GM23248 (cell line): ENCODE measurements at regions not wholly inside any gene's neighbourhood (a gene's known extent, or its start where the extent isn't known, plus 50 kb on each side); places are given as distances from the start of the nearest gene placed in this dataset.
A peak's percentile ranks its signal among the peaks of the same experiment; 100 is the strongest.

Experiments used
- DNase-seq: peaks from one replicate; pipeline ENCODE4 v3.0.0-alpha.2; 2015
- H2AFZ ChIP-seq: fragments of 200-600 bp; sonication (generic); 2 replicates; pipeline ENCODE4 v1.6.1; 2016; ENCODE audit warnings: antibody characterized with exemption
- H3F3A ChIP-seq: fragments of 200-600 bp; sonication (generic); 2 replicates; pipeline ENCODE4 v1.6.1; 2016; ENCODE audit warnings: mild to moderate bottlenecking, antibody characterized with exemption, mixed run types; ENCODE audit not compliant: insufficient read depth
- H3K27ac ChIP-seq: fragments of 200-600 bp; sonication (generic); 2 replicates; pipeline ENCODE4 v1.5.1; 2016; ENCODE audit warnings: mild to moderate bottlenecking
- H3K27me3 ChIP-seq: fragments of 200-600 bp; sonication (generic); replicated peaks from 2 replicates; pipeline ENCODE4 v1.6.1; 2016; ENCODE audit warnings: mild to moderate bottlenecking; ENCODE audit not compliant: insufficient read depth
- H3K36me3 ChIP-seq: fragments of 200-600 bp; sonication (generic); 2 replicates; pipeline ENCODE4 v1.6.1; 2016; ENCODE audit warnings: low read depth, mild to moderate bottlenecking
- H3K4me1 ChIP-seq: fragments of 200-600 bp; sonication (generic); 2 replicates; pipeline ENCODE4 v1.6.1; 2016; ENCODE audit warnings: mild to moderate bottlenecking; ENCODE audit not compliant: insufficient read depth
- H3K4me2 ChIP-seq: fragments of 200-600 bp; sonication (generic); one replicate; pipeline ENCODE4 v1.6.1; 2016; ENCODE audit warnings: mild to moderate bottlenecking; ENCODE audit not compliant: unreplicated experiment
- H3K4me3 ChIP-seq: fragments of 200-600 bp; sonication (generic); 2 replicates; pipeline ENCODE4 v1.5.1; 2016; ENCODE audit warnings: mild to moderate bottlenecking
- H3K79me2 ChIP-seq: fragments of 200-600 bp; sonication (generic); 2 replicates; pipeline ENCODE4 v1.6.1; 2016; ENCODE audit warnings: mild to moderate bottlenecking; ENCODE audit not compliant: insufficient read depth
- H3K9ac ChIP-seq: fragments of 200-600 bp; sonication (generic); 2 replicates; pipeline ENCODE4 v1.6.1; 2016; ENCODE audit warnings: mild to moderate bottlenecking
- H3K9me2 ChIP-seq: fragments of 200-600 bp; sonication (generic); 2 replicates; pipeline ENCODE4 v1.6.1; 2016; ENCODE audit warnings: mixed run types, mild to moderate bottlenecking, moderate library complexity; ENCODE audit not compliant: insufficient read depth
- H3K9me3 ChIP-seq: fragments of 200-600 bp; sonication (generic); one replicate; pipeline ENCODE4 v1.6.1; 2017; ENCODE audit warnings: low read depth
- H4K20me1 ChIP-seq: fragments of 200-600 bp; sonication (generic); 2 replicates; pipeline ENCODE4 v1.6.0; 2016; ENCODE audit not compliant: insufficient read depth
- EZH2 ChIP-seq: fragments of 200-600 bp; sonication (generic); IDR thresholded peaks from 2 replicates; pipeline ENCODE4 v1.6.1; 2018; ENCODE audit warnings: antibody characterized with exemption, mild to moderate bottlenecking; ENCODE audit not compliant: insufficient read depth, poor library complexity, severe bottlenecking
- EZH2phosphoT487 ChIP-seq: fragments of 200-600 bp; sonication (generic); IDR thresholded peaks from 2 replicates; pipeline ENCODE4 v1.6.1; 2018; ENCODE audit warnings: antibody characterized with exemption, moderate library complexity, mild to moderate bottlenecking, low read depth; ENCODE audit not compliant: insufficient read depth
- WGBS, 2 experiments: methylation state at CpG; one replicate each; pipeline ENCODE4 v1.1.6; 2015 to 2017; ENCODE audit warnings: low lambda C conversion rate in 2 of 2, low coverage in 1 of 2; ENCODE audit errors: missing lambda C conversion rate in 2 of 2; 5-methylcytosine and 5-hydroxymethylcytosine counted together
- in situ Hi-C: fragments of 300-500 bp; cut with MboI; formaldehyde crosslinking; loops from 2 replicates; pipeline ENCODE4 v1.15.0; 2020

DNA sequence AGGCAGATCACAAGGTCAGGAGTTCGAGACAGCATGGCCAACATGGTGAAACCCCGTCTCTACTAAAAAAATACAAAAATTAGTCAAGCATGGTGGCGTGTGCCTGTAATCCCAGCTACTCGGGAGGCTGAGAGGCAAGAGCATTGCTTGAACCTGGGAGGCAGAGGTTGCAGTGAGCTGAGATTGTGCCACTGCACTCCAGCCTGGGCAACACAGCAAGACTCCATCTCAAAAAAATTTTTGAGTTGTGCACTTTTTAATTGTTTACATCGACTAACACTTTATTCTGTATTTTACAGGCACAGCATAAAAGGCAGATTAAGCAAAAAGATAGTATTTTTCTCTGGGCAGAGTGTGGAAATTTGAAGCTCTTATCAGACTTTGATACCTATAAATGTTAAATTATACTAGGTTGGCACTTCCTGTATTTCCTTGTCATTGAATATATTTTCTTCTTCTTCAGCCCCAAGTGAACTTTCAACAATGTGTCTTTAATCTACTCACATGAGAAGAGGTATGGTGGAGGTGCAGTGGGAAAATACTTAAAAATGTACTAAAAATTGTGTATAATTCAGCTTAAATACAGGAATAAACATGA, 180.6 kb upstream of the ELL2 start:
- Histone ChIP-seq H3K9me3 (no peaks in the 10 kb centered on the region), H3K9ac (no peak overlapping the region), H3K9me2 (no peaks in the 10 kb centered on the region), H2AFZ (no peak overlapping the region), H3K4me2 (peak overlapping the region; percentile 55), H3K79me2 (no peaks in the 10 kb centered on the region), H3K36me3 (no peaks in the 10 kb centered on the region), H3K27me3 (no peaks in the 10 kb centered on the region), H3K27ac (peak overlapping the region; percentile 77), H3F3A (peaks cover 23% of the 10 kb centered on the region), H4K20me1 (no peaks in the 10 kb centered on the region), H3K4me1 (peaks cover 36% of the 10 kb centered on the region), H3K4me3 (no peak overlapping the region; the same call in 1 of the 2 replicates)
- TF ChIP-seq EZH2 (no peak), EZH2phosphoT487 (no peak)
- 76 to 80% methylated on average over 5 of the region's 5 CpGs for WGBS, 2 experiments
- in situ Hi-C loops: no loop called here
- DNase-seq: no peak

DNA sequence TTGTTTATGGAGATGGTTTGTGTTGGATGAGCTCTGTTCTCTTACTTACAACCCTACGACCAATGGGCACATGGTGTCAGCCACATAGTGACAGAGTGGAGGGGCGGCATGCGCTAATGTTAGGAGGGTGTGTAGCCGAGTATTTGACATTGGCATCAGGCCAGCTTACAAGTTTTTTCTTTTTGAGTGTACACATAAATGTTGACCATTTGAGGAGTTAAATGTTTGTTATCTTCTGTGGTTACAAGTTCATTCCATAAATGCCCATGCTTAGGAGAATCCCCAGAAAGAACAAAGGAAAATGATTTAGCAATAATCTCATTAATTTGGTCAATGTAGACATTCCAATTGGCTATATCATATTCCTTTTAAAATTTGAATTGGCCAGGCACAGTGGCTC, 180.1 kb upstream of the ELL2 start:
- H3F3A ChIP-seq: peaks cover 23% of the 10 kb centered on the region
- H3K27me3 ChIP-seq: no peaks in the 10 kb centered on the region
- no peaks in the 10 kb centered on the region for H3K9me3 ChIP-seq
- no peak for DNase-seq
- H2AFZ ChIP-seq: no peak overlapping the region
- H3K27ac ChIP-seq: 0 out of 2 replicates have a peak overlapping the region, but pooled peaks have one; percentile 77
- no peak overlapping the region for H3K4me2 ChIP-seq
- 86 to 89% methylated on average over 4 of the region's 4 CpGs for WGBS, 2 experiments
- peaks cover 33% of the 10 kb centered on the region for H3K4me1 ChIP-seq
- no peak for TF ChIP-seq EZH2
- no peak for TF ChIP-seq EZH2phosphoT487
- H4K20me1 ChIP-seq: no peaks in the 10 kb centered on the region
- H3K4me3 ChIP-seq: no peak overlapping the region
- in situ Hi-C loops: no loop called here
- no peaks in the 10 kb centered on the region for H3K36me3 ChIP-seq
- H3K9me2 ChIP-seq: no peaks in the 10 kb centered on the region
- no peaks in the 10 kb centered on the region for H3K79me2 ChIP-seq
- H3K9ac ChIP-seq: no peak overlapping the region

DNA sequence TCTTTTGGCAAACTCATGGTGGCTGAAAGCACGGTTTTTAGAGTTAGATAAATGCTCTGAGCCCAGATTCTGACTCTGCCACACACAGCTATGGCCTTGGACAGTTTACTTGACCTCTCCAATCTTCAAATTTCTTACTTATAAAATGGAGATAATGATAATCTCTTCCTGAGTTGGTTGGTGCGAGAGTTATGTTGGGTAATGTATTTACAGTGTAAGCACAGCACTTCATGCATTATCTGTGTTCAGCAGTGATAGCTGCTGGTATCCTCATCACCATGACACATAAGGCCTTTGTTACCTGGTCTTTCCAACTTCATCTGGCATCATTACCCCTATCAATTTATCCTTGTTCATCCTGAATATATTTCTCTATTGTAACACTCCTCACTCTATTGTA, 178.8 kb upstream of the ELL2 start:
- TF ChIP-seq EZH2phosphoT487: no peak
- no peaks in the 10 kb centered on the region for H3K27me3 ChIP-seq
- H3K4me3 ChIP-seq: no peak overlapping the region
- H3K27ac ChIP-seq: no peak overlapping the region
- no peaks in the 10 kb centered on the region for H3K36me3 ChIP-seq
- peaks cover 26% of the 10 kb centered on the region for H3K4me1 ChIP-seq
- no peak for DNase-seq
- H3F3A ChIP-seq: peaks cover 23% of the 10 kb centered on the region
- no peak overlapping the region for H3K9ac ChIP-seq
- no peaks in the 10 kb centered on the region for H3K9me2 ChIP-seq
- H3K9me3 ChIP-seq: no peaks in the 10 kb centered on the region
- H2AFZ ChIP-seq: 0 out of 2 replicates have a peak overlapping the region, but pooled peaks have one; percentile 9
- WGBS, 2 experiments: 71 to 74% methylated on average over 2 of the region's 2 CpGs
- no peak overlapping the region for H3K4me2 ChIP-seq
- no peaks in the 10 kb centered on the region for H4K20me1 ChIP-seq
- H3K79me2 ChIP-seq: no peaks in the 10 kb centered on the region
- in situ Hi-C loops: no loop called here

DNA sequence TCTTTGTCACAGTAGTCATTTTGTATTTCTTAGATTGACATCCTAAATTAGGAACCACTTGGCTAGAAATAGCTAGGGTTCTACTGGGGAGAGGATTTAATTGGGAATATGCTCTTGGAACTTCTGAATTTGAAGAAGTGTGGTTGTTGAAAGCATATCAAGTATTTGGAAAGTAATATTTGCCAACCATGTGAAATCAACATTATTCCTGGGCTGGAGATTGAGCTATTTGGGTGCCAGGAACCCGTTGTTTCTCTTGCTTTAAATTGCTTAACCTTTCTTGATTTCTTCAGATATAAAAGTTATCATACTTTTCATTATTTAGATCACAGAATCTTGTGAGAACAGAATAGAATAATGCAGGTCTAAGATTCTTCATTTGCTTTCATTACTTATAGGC, 178.4 kb upstream of the ELL2 start:
- Histone ChIP-seq H3K4me1 (peaks cover 26% of the 10 kb centered on the region), H3K9me3 (no peaks in the 10 kb centered on the region), H3K79me2 (no peaks in the 10 kb centered on the region), H4K20me1 (no peaks in the 10 kb centered on the region), H3K9ac (no peak overlapping the region), H3K9me2 (no peaks in the 10 kb centered on the region), H3K36me3 (no peaks in the 10 kb centered on the region), H3K4me3 (no peak overlapping the region), H3K27ac (no peak overlapping the region), H2AFZ (0 out of 2 replicates have a peak overlapping the region, but pooled peaks have one; percentile 9), H3K27me3 (no peaks in the 10 kb centered on the region), H3F3A (peaks cover 23% of the 10 kb centered on the region), H3K4me2 (no peak overlapping the region)
- 39 to 48% methylated on average over 1 of the region's 1 CpG for WGBS, 2 experiments
- TF ChIP-seq EZH2: no peak
- TF ChIP-seq EZH2phosphoT487: no peak
- in situ Hi-C loops: no loop called here
- no peak for DNase-seq
